ENCODE measurements at regions not wholly inside any gene's neighbourhood (a gene's known extent, or its start where the extent isn't known, plus 50 kb on each side); places are given as distances from the start of the nearest gene placed in this dataset.

- TF ChIP-seq STAT6 (CRISPR knock-in tag; conservative IDR thresholded peaks at IDR 0.05; ENCODE audit: low read depth) (no peak), OVOL2 (CRISPR knock-in tag; IDR thresholded peaks at IDR 0.05; ENCODE audit: borderline replicate concordance) (no peak), ERG (CRISPR knock-in tag; IDR thresholded peaks at IDR 0.05) (no peak), ZNF416 (CRISPR knock-in tag; IDR thresholded peaks at IDR 0.05) (no peak), SMAD4 (CRISPR knock-in tag; IDR thresholded peaks at IDR 0.05) (no peak), CDX4 (CRISPR knock-in tag; IDR thresholded peaks at IDR 0.05; ENCODE audit: borderline replicate concordance) (no peak), IRF2 (CRISPR knock-in tag; IDR thresholded peaks at IDR 0.05; ENCODE audit: borderline replicate concordance, low read depth) (no peak), ZBTB43 (CRISPR knock-in tag; IDR thresholded peaks at IDR 0.05) (no peak)
These were observed 513.1 kb downstream of the SLITRK6 start (continued) for GRCh38 chr13:85286081-85286480.

GRCh38 chr13:85284349-85284748 is 514.9 kb downstream of the SLITRK6 start:
- Mint-ChIP-seq H3K4me3 (no peak overlapping the region), H3K9me3 (no peaks in the 10 kb centered on the region), H3K27me3 (ENCODE audit: low read depth) (no peaks in the 10 kb centered on the region), H3K27ac (no peak overlapping the region), H3K36me3 (no peaks in the 10 kb centered on the region), H3K4me1 (peaks cover 20% of the 10 kb centered on the region)
- TF ChIP-seq ELF4 (CRISPR knock-in tag; IDR thresholded peaks at IDR 0.05; ENCODE audit: low read depth) (no peak), JUN (CRISPR knock-in tag; IDR thresholded peaks at IDR 0.05) (no peak), PRDM15 (CRISPR knock-in tag; IDR thresholded peaks at IDR 0.05) (no peak), STAT6 (CRISPR knock-in tag; conservative IDR thresholded peaks at IDR 0.05; ENCODE audit: low read depth) (no peak)
- DNase-seq (ENCODE audit: low spot score) (no peak), ATAC-seq (no peak)
- ChIA-PET CTCF (no interaction called here), POLR2A (no interaction called here)
